ENCODE measurements at regions not wholly inside any gene's neighbourhood (a gene's known extent, or its start where the extent isn't known, plus 50 kb on each side); places are given as distances from the start of the nearest gene placed in this dataset.

- TF ChIP-seq, protein P1, sequence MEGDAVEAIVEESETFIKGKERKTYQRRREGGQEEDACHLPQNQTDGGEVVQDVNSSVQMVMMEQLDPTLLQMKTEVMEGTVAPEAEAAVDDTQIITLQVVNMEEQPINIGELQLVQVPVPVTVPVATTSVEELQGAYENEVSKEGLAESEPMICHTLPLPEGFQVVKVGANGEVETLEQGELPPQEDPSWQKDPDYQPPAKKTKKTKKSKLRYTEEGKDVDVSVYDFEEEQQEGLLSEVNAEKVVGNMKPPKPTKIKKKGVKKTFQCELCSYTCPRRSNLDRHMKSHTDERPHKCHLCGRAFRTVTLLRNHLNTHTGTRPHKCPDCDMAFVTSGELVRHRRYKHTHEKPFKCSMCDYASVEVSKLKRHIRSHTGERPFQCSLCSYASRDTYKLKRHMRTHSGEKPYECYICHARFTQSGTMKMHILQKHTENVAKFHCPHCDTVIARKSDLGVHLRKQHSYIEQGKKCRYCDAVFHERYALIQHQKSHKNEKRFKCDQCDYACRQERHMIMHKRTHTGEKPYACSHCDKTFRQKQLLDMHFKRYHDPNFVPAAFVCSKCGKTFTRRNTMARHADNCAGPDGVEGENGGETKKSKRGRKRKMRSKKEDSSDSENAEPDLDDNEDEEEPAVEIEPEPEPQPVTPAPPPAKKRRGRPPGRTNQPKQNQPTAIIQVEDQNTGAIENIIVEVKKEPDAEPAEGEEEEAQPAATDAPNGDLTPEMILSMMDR (IDR thresholded peaks at IDR 0.05; ENCODE audit: low read length, missing control alignments), result no peak
- DNase-seq (ENCODE audit: low read depth), result peak; percentile 11
- no peak overlapping the region for H3K4me3 ChIP-seq (replicated peaks; ENCODE audit: low read depth, low read length)
These were observed 159.7 kb upstream of the VLDLR start for GRCh38 chr9:2461892-2462291.

DNA sequence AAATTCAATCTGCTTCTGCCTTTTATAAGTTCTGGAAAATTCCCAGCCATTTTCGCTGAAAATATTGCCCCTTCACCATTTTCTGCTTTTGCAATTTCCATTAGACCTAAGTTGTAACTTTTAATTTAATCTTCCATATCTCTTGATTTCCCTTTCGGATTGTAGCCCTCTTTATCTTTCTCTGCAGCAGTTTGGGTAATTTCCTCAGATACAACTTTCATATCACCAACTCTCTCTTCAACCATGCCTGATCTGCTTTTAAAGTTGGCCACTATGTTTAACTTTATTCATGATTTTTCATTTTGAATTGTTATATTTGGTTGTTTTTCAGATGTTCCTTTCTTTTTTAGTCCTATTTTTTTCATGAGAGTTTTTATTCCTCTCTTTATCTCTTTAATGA, 157.0 kb upstream of the VLDLR start:
- DNase-seq (ENCODE audit: low read depth), result no peak
- no peak overlapping the region for H3K4me3 ChIP-seq (replicated peaks; ENCODE audit: low read depth, low read length)
- TF ChIP-seq, protein P1 (IDR thresholded peaks at IDR 0.05; ENCODE audit: low read length, missing control alignments), result no peak

DNA sequence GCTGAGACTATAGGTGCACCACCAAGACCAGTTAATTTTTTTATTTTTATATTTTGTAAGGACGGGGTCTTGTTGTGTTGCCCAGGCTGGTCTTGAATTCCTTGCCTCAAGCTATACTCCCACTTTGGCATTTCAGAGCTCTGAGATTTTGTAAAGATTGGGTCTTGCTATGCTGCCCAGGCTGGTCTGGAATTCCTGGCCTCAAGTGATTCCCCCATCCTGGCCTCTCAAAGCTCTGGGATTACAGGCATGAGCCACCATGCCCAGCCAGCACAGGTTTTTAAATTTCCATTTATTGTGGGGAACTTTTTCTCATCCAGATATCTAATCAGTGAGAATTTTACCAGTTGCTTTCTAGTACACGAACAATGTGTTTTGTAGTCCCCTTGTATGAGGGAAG, 156.1 kb upstream of the VLDLR start:
- DNase-seq (ENCODE audit: low read depth), result no peak
- H3K4me3 ChIP-seq (replicated peaks; ENCODE audit: low read depth, low read length), result no peak overlapping the region
- TF ChIP-seq, protein P1 (IDR thresholded peaks at IDR 0.05; ENCODE audit: low read length, missing control alignments), result no peak

GRCh38 chr9:2465921-2466460, 155.6 kb upstream of the VLDLR start:
- no peak for DNase-seq (ENCODE audit: low read depth)
- TF ChIP-seq, protein P1 (IDR thresholded peaks at IDR 0.05; ENCODE audit: low read length, missing control alignments), result no peak
- no peak overlapping the region for H3K4me3 ChIP-seq (replicated peaks; ENCODE audit: low read depth, low read length)

GRCh38 chr9:2466703-2467102, 154.9 kb upstream of the VLDLR start:
- H3K4me3 ChIP-seq (replicated peaks; ENCODE audit: low read depth, low read length), result no peak overlapping the region
- TF ChIP-seq, protein P1 (IDR thresholded peaks at IDR 0.05; ENCODE audit: low read length, missing control alignments), result no peak
- DNase-seq (ENCODE audit: low read depth), result no peak

- DNase-seq (ENCODE audit: low read depth), result peak; percentile 47
- TF ChIP-seq, protein P1 (IDR thresholded peaks at IDR 0.05; ENCODE audit: low read length, missing control alignments), result no peak
- no peak overlapping the region for H3K4me3 ChIP-seq (replicated peaks; ENCODE audit: low read depth, low read length)
These were observed 151.8 kb upstream of the VLDLR start for GRCh38 chr9:2469681-2470221.

DNA sequence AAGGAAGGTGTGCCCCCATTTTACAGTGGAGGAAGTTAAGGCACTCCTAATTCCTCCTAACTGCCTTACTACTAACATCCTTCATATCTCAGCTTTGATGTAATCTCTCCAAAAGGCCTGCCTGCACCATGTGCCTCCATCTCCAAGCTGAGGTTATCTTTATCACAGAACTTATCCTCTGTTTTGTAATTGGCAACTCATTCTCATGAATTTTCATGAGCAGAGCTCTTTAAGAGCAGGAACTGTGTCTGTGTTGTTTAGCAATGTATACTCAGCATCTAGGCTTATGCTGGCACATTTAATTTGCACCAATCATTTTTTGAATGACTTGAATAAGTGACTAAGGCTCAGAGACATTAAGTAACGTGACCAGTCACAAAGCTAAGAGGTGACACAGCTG, 147.9 kb upstream of the VLDLR start:
- DNase-seq (ENCODE audit: low read depth), result no peak
- H3K4me3 ChIP-seq (replicated peaks; ENCODE audit: low read depth, low read length), result no peak overlapping the region
- TF ChIP-seq, protein P1 (IDR thresholded peaks at IDR 0.05; ENCODE audit: low read length, missing control alignments), result no peak
